Left lung (tissue), 4 donors: ENCODE measurements at regions not wholly inside any gene's neighbourhood (a gene's known extent, or its start where the extent isn't known, plus 50 kb on each side); places are given as distances from the start of the nearest gene placed in this dataset.

Source experiments
- ATAC-seq: fragments of 200-7000 bp; cut with Tn5 transposase; one replicate; pipeline ENCODE4 v1.9.1; 2020; ENCODE audit warnings: moderate library complexity
- DNase-seq, 4 donors: peaks; one replicate each; pipeline ENCODE4 v3.0.0-alpha.2; 2013 to 2020
- H3K27ac ChIP-seq, 2 donors: fragments of 200-600 bp; sonication (generic) in 1 of 2; one replicate each; pipeline versions ENCODE4 v1.5.0 to v1.8.0; 2020 to 2021
- H3K27me3 ChIP-seq, 2 donors: fragments of 200-600 bp; sonication (generic) in 1 of 2; one replicate each; pipeline versions ENCODE4 v1.5.0 to v1.8.0; 2020 to 2021
- H3K36me3 ChIP-seq, 2 donors: fragments of 200-600 bp; sonication (generic) in 1 of 2; one replicate each; pipeline versions ENCODE4 v1.5.0 to v1.8.0; 2020 to 2021
- H3K4me1 ChIP-seq, 2 donors: fragments of 200-600 bp; one replicate each; pipeline ENCODE4 v1.8.0; 2021
- H3K4me3 ChIP-seq, 2 donors: fragments of 200-600 bp; sonication (generic) in 1 of 2; one replicate each; pipeline versions ENCODE4 v1.5.0 to v1.8.0; 2020 to 2021; ENCODE audit warnings: mild to moderate bottlenecking in 1 of 2
- H3K9me3 ChIP-seq, 2 donors: fragments of 200-600 bp; sonication (generic) in 1 of 2; one replicate each; pipeline versions ENCODE4 v1.5.0 to v1.8.0; 2020 to 2021
- intact Hi-C, 2 donors: fragments of 100-400 bp; cut with DNase I; formaldehyde crosslinking; loops; one replicate each; pipeline versions ENCODE4 v1.11.2 to v1.14.2; 2022
- TF ChIP-seq, protein P1 (sequence below), 2 donors: fragments of 200-600 bp; sonication (generic) in 1 of 2; IDR thresholded peaks; one replicate each; pipeline versions ENCODE4 v1.5.0 to v1.8.0; 2021; ENCODE audit warnings: antibody characterized with exemption in 2 of 2
- donor health status: DM: no; HTN: yes; CAD: no.
- donor health status: DM: no; HTN: no; CAD: no.

DNA sequence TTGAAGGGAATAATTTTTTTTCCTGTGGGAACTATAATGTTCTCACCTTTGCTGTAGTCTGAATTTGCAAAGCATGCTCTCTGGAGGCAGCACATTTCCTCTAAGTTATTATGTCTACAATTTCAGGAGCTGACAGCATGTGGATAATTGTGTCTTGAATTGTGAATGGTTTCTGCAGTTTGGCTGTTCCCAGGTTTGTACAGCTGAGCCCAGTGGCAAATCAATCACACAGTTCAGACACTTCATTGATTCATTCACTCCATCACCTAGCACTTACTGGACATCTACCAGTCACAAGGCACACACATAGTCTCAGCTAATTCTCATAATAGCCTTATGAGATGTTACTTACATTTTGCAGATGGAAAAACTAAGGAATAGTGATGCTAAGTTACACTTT, 219.0 kb upstream of the ROPN1 start:
- TF ChIP-seq, protein P1, sequence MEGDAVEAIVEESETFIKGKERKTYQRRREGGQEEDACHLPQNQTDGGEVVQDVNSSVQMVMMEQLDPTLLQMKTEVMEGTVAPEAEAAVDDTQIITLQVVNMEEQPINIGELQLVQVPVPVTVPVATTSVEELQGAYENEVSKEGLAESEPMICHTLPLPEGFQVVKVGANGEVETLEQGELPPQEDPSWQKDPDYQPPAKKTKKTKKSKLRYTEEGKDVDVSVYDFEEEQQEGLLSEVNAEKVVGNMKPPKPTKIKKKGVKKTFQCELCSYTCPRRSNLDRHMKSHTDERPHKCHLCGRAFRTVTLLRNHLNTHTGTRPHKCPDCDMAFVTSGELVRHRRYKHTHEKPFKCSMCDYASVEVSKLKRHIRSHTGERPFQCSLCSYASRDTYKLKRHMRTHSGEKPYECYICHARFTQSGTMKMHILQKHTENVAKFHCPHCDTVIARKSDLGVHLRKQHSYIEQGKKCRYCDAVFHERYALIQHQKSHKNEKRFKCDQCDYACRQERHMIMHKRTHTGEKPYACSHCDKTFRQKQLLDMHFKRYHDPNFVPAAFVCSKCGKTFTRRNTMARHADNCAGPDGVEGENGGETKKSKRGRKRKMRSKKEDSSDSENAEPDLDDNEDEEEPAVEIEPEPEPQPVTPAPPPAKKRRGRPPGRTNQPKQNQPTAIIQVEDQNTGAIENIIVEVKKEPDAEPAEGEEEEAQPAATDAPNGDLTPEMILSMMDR (IDR thresholded peaks at IDR 0.05), result no peak
- Histone ChIP-seq H3K4me3 (no peak overlapping the region), H3K36me3 (no peaks in the 10 kb centered on the region), H3K9me3 (no peaks in the 10 kb centered on the region), H3K4me1 (no peaks in the 10 kb centered on the region), H3K27ac (no peak overlapping the region), H3K27me3 (no peaks in the 10 kb centered on the region)
- ATAC-seq, result no peak
- no peak for DNase-seq
- intact Hi-C loops, result no loop called here

DNA sequence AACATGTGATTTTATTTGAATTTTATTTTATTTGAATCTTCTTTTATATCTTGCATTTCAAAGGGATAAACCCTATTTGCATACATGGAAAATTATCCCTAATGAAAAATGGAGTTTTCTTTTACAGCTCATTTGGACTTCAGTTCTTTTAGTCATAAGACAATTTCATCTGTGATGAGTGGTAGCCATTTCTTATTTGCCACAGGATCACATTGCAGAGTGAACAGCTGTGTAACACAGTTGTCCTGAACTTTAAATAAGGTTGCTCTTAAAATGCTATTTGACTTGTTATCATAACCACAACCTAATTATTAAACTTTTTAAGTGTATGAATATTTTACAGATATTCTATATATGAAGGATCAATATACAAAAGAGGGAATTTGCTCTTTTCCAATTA, 221.7 kb upstream of the ROPN1 start:
- ATAC-seq, result no peak
- Histone ChIP-seq H3K27me3 (no peaks in the 10 kb centered on the region), H3K27ac (no peak overlapping the region), H3K4me3 (no peak overlapping the region), H3K36me3 (no peaks in the 10 kb centered on the region), H3K4me1 (no peaks in the 10 kb centered on the region), H3K9me3 (no peaks in the 10 kb centered on the region)
- intact Hi-C loops, result no loop called here
- no peak for DNase-seq
- TF ChIP-seq, protein P1 (IDR thresholded peaks at IDR 0.05), result no peak

DNA sequence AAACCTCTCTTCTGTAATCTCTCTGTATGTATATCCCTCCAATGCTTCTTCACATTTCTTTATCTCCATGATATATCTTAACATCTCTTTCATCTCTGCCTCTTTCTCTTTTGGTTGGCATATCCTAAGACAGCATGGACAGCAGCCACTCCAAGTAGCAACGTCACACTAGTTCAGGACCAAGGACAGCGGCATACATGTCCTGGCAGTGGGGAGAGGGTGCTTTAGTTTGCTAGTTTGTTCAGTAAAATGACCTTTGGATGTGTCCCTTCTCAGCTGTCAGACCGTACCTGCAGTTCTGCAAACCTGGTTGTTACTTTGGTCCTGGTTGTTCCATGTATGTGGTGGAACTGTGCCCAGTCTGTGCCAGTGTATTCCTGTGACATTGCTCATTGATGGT, 225.6 kb upstream of the ROPN1 start:
- Histone ChIP-seq H3K27me3 (no peaks in the 10 kb centered on the region), H3K36me3 (no peaks in the 10 kb centered on the region), H3K4me1 (no peaks in the 10 kb centered on the region), H3K27ac (no peak overlapping the region), H3K9me3 (no peaks in the 10 kb centered on the region), H3K4me3 (no peak overlapping the region)
- peak; percentile 90 for ATAC-seq
- TF ChIP-seq, protein P1 (IDR thresholded peaks at IDR 0.05), result no peak
- intact Hi-C loops, result no loop called here
- peak in 3 of 4 donors; percentile 41 to 87 (median 73) for DNase-seq

DNA sequence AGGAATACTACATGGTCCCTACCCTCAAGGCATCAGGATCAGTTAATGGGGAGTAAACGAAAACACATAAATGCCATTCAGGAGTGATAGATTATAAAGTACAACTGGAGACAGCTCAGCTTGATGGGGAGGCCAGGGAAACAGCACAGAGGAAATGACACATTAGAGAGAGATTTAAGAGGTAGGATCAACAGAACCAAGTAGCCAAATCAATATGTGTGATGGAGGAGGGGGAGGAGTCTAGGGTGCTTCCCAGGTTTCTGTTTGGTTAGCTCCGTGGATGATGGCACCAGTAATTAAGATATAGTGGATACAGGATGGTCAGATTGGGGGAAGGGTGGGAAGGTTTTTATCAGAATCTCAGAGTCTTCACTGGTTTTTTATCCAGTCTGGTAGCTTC, 229.5 kb upstream of the ROPN1 start:
- Histone ChIP-seq H3K4me1 (no peaks in the 10 kb centered on the region), H3K4me3 (no peak overlapping the region), H3K27ac (no peak overlapping the region), H3K36me3 (no peaks in the 10 kb centered on the region), H3K9me3 (no peaks in the 10 kb centered on the region), H3K27me3 (no peaks in the 10 kb centered on the region)
- intact Hi-C loops, result no loop called here
- TF ChIP-seq, protein P1 (IDR thresholded peaks at IDR 0.05), result no peak
- ATAC-seq, result no peak
- no peak for DNase-seq

DNA sequence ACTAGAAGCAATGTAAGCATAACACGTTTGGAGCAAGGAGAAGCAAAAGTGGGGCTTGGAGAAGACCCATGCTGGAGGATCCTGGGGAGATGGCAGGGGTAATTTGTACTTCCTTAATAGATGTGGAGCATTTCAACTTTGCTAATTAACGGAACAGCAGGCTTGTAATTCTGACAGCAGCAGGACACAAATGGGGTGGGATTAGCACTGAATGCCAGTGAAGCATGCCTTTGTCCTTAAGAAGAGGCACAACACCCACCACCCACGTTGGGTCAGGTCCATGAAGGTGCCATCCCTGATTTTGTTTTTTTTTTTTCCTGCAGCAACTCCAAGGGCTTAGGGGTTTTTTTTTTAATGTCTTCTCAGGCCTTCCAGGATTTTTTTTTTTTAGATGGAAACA, 231.9 kb upstream of the ROPN1 start:
- ATAC-seq, result no peak
- DNase-seq, result no peak
- no peaks in the 10 kb centered on the region for H3K4me1 ChIP-seq
- H3K36me3 ChIP-seq, result no peaks in the 10 kb centered on the region
- intact Hi-C loops, result no loop called here
- H3K4me3 ChIP-seq, result no peak overlapping the region
- H3K27me3 ChIP-seq, result no peaks in the 10 kb centered on the region
- peaks cover 0 to 3% of the 10 kb centered on the region in 2 donors for H3K9me3 ChIP-seq
- TF ChIP-seq, protein P1 (IDR thresholded peaks at IDR 0.05), result no peak
- no peak overlapping the region for H3K27ac ChIP-seq
